ENCODE measurements at regions not wholly inside any gene's neighbourhood (a gene's known extent, or its start where the extent isn't known, plus 50 kb on each side); places are given as distances from the start of the nearest gene placed in this dataset.

GRCh38 chr14:26067786-26068459 lies 529.9 kb downstream of the NOVA1 start:
- TF ChIP-seq CTCF (IDR thresholded peaks at IDR 0.05) (no peak), POLR2A (IDR thresholded peaks at IDR 0.05) (no peak)
